Stimulated activated CD4-positive, alpha-beta T cell treated with anti-CD3 and anti-CD28 coated beads, Interleukin-12 subunit alpha, Interleukin-12 subunit beta, amount 100 ng/mL, for 24 hours (primary cell): ENCODE measurements at regions not wholly inside any gene's neighbourhood (a gene's known extent, or its start where the extent isn't known, plus 50 kb on each side); places are given as distances from the start of the nearest gene placed in this dataset.
"Not testable (repeated sequence)": the region's sequence is repeated elsewhere in the genome, so short reads cannot be mapped to it uniquely, and the experiment has no call there.

Experiments used
- DNase-seq, 2 experiments: peaks; one replicate each; pipeline ENCODE4 v3.0.0-alpha.2; 2020; ENCODE audit warnings: low read depth in 2 of 2

DNA sequence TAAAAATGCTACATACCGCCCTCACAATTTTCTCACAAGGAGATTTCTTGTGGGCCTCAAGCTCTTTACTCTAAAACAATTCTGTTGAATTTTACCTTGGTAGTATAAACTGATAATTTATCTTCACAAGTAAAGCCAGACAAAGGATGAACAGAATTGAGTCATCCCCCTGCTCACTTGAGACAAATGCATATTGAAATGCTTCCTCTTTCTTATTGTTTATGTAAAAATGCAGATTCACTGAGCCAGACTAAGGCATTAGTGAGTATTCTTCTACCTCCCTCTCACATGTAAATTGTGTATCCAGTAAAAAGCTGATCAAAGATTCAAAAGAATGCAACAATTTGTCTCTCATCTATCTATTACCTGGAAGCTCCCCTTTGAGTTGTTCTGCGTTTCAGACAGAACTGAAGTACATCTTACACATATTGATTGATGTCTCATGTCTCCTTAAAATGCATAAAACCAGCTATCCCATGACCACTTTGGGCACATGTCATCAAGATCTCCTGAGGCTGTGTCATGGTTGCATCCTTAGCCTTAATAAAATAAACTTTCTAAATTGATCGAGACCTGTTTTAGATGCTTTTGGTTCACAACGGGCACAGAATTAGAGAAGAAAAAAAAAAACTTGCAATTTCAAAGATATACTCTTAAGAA, 743.1 kb upstream of the B3GALT2 start:
- no peak for DNase-seq

DNA sequence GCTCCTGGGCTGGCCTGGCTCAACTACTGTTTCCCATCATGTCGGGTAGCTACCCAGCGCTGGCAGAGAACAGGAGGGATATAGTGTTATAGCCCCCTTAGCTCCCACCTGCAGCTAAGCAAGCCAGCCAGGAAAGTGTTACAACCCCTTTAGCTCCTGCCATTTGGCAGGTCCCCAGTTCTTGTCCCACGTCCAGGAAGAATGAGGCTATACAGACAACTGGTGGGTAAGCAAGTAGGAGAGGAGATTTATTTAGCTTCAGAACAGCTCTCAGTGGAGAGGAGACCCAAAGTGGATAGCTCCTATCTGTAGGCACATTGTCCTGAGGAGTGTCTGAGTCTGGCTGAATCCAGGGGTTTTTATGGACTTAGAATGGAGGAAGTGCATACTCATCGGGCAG, 741.1 kb upstream of the B3GALT2 start:
- DNase-seq, result no peak

DNA sequence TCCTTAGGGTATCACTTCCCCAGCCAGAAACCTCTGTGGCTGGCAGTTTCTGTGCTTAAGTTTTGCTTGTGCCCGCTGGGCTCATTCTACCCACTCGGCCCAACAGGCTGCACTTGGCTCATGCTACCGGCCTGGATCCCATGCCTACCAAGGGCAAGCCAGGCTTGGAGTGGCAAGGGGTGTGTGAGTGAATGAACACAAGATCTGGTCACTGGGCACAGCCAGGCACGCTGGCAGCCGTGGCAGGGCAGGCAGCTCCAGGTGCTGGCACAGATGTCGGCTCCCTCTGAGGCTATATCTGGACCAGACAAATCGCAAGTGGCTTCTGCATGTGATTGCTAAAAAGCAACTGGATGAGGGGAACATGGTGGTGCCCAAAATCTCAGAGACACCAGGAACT, 740.5 kb upstream of the B3GALT2 start:
- DNase-seq, result no peak

DNA sequence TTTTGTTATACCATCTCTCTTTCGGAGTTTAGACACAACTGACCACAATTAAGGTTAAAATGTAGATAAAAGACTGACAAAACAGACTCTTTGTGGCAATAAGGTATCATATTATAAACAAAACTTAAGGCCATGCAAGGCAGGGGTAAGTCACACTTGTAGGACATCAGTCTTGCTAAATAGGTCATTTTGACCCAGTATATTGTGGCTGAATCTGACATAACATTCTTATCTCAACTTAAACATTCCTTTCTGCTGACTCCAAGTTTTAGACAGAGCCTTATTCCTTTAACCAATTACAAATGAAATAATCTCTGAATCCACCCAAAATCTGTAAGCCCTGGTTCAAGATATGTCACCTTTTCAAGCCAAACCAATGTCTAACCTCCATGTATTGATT, 733.4 kb upstream of the B3GALT2 start:
- no peak for DNase-seq

DNA sequence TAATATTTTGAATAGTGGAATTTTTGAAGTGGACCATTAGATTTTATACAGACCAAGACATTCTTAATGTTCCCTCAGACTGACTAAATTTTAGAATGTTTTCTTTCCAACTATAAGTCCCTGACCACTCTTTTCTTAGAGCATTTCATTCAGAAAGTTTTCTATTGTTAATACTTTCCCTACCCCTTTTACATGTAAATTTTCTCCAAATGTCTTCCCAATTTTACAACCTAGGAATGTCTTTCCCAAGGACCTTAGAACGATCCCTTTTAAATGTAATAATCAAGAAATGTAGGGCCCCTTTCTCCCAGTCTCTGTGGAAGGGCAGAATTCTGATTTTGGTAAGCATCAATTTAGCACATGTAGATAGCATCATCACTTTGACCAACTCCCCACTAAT, 730.0 kb upstream of the B3GALT2 start:
- DNase-seq, result no peak

DNA sequence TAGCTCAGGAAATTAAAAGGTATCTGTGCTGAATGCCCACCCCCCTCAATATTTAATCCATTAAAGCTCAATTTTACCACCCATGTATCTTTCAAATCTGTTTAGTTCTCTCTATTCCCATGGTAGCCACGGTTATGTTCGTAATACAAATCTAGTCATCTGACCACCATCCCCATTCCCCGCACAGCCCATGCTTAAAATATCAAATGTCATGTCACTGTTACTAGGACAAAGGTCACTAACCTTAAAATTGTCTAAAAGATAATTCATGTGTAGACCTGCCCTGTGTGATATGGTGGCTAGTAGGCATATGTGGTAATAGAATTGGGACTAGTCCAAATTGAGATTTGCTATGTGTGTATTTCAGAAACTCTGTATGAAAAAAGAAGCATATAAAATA, 728.5 kb upstream of the B3GALT2 start:
- DNase-seq, result no peak

DNA sequence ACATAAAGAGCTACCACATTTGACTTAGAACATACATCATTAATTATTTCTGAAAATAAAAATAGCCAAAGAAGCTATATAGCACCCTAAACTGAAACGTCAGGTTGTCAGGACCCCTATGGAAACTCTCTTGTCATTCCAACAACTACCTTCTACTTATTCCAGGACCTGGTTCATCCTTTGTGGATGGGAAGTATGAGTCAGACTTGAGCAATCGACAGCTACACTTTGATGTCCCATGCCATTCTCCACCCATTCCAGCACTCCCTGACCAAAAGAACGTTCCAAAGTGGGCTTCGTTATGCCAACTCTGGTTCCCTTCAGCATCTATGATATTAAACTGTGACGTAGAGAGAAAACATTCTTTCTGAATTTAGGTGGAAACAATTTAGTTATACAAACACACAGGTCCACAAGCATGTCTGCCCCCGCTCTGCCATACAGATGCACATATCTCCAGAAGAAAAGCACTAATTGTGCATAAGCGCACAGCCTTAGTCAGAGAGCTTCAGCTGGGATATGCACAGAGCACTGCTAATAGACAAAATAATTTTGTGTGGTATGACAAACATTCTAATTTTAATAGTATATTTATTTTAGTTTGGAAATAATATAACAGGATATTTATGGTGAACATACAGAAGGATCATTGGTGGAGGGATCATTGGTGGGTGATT, 723.1 kb upstream of the B3GALT2 start:
- DNase-seq, result no peak

DNA sequence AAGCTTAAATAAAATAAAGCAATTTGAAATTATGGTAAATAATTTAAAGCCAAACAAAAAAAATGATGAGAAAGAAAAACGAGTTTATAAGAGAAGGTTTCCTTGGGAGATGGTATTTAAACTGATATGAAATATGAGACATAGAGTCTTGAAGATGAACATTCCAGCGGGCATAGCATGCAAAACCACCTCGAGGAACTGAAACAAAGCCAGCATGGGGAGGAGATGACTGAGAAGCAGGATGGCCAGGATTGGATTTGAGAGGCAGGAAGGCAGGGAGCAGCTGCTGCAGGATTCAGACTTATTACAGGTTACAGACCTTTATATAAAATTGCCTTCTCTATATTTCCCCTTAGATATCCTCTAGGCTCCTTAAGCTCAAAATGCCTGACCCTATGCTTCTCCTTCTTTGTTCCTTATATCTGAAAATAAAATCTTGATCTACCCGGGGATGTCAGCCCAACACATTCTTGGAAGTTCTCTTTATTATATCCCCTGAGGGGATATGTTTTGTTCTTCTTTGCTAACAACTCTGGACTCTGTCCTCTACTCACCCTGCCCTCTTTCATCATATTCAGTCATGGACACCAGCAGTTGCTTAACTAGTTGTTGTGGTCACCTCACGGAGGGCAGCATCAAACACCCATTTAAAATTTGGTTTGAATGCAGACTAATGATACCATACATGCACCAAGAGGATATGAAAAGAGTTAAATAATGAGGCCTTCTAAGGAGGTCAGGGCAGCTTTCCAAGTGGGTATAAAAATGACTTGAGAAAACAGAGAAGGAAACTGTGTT, 719.1 kb upstream of the B3GALT2 start:
- DNase-seq, result no peak

DNA sequence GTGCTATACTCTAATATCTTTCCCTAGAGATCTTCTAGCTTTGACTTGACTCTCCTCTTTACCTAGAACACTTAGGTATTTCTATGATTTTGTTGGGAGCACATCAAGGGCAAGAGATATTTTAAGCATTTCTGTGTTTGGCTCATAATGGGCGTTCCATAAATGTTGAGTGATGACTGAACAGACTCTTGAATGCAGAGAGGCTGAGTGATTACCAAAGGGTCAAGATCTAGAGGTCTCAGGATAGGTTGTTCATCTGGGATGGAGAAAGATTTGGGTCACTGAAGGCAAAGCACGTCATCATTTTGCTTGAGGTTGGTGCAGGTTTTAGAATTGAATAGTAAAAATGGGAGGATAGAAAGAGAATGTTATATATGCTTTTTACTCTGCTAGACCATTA, 705.4 kb upstream of the B3GALT2 start:
- no peak for DNase-seq

DNA sequence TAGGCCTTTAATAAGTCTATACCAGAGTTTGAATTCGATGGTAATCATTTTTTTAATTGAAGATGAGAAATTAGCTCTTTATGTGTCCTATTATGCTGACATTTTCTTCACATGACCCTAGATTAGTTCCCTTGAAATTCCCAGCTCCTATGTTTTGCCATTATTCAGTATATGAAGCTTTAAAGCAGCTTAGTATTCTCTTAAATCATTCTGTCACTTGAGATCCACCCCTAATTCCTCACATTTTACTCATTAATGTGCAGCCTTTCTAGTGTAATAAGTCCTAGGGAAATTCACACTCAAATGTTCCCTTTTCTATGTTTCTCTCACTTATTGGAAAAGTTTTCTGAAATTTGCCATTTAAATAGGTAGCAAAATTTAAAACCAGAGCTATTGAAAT, 704.5 kb upstream of the B3GALT2 start:
- no peak for DNase-seq

DNA sequence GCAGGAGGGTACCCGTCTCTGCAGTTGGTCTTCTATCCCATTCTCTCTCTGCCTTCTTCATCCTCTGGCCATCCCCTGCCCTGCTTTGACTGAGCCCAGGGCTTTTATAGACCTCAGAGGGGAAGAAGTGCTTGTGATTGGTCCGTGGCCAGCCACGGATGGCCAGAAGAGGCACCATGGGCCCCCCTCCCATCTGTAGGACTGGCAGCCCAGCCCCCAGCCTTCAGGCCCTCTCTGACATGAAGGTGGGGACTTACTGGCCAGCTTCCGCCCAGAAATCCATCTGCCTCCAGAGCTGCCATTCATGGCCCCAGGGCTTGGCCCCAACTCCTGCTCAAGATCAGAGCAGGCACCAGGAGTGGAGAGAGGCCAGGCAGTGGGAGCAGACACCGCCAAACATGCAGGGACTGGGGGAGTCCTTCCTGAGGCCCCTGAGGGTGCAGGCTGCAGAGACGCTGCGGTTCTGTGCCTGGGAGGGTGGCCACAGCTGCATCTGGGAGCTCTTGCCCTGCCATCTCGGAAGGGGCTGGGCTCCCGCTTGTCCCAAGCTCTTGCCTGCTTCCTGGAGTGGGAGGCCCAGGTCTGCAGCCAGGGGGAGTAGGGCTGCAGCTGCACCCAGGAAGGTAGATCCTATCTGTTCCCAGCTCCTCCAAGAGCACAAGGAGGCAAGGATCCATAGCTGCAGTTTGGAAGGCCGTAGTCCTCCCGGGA, 698.6 kb upstream of the B3GALT2 start:
- no peak for DNase-seq

DNA sequence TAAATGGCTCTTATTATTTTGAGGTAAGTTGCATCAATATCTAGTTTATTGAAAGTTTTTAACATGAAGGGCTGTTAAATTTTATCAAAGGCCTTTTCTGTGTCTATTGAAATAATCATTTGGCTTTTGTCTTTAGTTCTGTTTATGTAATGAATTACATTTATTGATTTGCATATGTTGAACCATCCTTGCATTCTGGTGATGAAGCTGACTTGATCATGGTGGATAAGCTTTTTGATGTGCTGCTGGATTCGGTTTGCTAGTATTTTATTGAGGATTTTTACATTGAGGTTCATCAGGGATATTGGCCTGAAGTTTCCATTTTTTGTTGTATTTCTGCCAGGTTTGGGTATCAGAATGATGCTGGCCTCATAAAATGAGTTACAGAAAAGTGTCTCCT, 691.5 kb upstream of the B3GALT2 start:
- DNase-seq, result not testable (repeated sequence)

DNA sequence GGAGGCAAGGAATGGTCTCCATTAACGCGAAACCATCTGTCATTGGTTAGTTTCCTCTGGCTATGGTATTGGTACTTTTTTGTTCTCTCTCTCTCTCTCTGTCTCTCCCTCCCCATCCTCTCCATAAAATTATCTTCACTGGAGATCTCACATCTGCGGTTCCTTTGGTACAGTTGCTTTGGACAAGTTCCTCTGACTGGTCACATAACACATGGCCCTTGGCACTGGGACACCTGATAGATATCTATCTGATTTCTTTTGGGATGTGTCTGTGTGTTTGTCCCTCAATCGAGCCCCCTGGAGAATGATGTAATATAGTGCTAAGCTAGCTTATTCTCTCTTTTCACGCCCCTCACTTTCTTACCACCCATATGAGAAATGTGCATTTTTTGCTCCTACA, 682.0 kb upstream of the B3GALT2 start:
- no peak for DNase-seq

DNA sequence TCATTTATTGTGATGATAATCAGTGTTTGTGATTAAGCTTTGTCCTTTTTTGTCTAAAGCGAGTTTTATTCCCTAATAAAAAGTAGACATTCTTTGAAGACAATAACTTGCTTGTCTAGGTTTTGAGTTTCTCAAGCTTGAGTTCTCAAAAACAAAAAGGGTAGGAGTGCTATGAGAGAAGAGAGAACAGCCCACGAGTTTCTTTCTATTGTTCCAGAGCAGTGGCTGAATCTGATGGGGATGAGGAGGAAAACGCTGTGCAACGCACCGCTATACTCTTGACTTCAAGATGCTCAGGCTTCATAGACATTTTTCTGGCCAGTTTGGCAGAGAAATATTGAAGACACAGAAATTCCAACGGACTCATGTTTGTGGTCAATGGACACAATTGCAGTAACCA, 669.8 kb upstream of the B3GALT2 start:
- no peak for DNase-seq

DNA sequence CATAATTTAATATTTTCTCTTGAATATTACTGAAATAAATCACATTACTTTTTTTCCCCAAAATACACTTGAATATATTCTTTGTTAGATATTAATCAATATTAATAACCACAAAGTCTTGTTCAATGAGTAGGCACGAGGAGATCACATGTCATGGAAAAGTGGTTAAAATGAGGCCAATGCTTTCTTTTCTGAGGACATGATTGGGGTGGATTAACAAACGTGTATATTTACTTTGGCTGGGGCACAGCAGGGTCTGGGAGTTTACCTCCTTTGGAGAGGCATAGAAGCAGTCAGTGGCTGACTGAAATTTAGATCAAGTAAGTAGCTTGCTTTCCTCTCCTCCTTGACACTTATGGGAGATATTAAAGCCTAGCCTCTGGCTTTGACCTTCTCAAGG, 664.3 kb upstream of the B3GALT2 start:
- no peak for DNase-seq

DNA sequence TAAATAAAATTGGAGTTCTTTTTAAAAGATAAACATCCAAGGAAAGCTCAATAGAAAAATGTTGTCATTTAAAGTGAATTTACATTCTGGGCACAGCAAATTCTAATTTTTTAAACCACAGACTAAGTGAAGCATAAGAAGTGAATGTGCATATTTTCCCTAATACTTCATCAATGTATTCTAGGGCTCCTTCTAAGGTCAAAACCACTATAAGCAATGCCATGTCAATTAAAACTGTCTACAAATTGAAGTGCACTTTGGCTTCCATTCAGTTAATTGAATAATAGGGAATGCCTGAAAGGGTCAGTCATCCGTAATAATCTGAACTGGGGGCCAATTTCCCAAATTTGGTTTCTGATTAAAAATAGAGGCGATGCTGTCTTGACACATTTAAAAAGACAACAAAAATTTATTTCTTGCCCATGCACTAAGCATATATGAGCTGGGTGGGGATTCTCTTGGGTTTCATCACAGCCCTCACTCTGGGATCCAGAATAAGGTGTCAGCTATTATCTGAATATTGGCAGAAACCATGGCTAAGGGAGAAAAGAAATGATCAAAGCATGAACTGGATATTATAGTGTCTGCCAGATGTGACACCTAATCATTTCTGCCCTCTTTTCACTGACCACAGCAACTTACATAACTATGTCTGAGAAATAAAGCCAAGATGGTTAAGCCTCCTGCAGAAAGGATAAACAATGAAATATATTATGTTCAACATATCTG, 660.6 kb upstream of the B3GALT2 start:
- no peak for DNase-seq

DNA sequence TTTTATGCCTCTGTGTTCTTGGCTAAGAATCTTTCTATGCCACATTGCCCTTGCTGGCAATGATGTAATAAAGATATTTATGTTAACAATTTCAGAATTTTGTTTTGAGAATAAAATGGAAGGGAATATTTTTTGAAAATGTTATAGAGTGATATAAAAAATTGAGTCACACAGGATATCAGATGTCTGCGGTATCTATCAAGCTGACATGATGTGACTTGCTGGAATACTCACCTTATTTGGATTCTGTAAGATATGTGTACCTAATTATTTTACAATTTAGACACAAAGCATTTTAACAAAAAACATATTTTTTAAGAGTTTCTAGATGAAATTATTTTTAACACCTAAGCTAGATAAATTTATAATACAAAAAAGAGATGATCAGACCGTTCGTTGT, 660.0 kb upstream of the B3GALT2 start:
- no peak for DNase-seq

DNA sequence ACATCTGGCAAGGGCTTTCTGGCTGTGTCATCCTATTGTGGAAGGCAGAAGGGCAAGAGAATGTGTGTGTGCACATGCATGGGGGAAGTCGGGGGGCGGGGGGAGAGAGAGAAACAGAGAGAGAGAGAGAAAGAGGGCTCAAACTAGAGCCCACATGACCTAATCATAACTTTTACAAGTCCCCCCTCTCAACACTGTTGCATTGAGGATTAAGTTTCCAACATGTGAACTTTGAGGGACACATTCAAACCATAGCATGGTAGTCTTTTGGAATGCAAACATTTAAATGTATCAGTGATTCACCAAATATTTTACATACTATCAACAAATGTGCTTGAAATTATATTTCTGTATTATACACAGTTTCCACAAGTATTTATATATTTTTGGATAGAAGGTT, 655.4 kb upstream of the B3GALT2 start:
- DNase-seq, result no peak

DNA sequence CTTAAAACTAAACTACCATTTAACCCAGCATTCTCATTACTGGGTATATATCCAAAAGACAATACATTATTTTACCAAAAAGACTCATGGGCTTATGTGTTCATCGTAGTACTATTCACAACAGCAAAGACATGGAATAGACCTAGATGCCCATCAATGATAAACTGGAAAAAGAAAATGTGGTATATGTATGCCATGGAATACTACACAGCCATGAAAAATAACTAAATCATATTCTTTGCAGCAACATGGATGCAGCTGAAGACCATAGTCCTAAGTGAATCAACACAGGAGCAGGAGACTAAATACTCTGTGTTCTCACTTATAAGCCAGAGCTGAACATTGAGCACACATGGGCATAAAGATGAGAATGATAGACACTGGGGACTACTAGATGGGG, 645.1 kb upstream of the B3GALT2 start:
- DNase-seq, result no peak

DNA sequence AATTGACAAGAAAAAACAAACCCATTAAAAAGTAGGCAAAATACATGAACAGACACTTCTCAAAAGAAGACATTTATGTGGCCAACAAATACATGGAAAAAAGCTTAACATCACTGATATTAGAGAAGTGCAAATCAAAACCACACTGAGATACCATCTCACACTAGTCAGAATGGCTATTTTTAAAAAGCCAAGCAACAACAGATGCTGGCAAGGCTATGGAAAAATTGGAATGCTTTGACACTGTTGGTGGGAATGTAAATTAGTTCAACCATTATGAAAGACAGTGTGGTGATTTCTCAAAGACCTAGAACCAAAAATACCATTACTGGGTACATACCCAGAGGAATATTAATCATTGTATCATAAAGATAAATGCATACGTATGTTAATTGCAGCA, 641.1 kb upstream of the B3GALT2 start:
- DNase-seq, result no peak

DNA sequence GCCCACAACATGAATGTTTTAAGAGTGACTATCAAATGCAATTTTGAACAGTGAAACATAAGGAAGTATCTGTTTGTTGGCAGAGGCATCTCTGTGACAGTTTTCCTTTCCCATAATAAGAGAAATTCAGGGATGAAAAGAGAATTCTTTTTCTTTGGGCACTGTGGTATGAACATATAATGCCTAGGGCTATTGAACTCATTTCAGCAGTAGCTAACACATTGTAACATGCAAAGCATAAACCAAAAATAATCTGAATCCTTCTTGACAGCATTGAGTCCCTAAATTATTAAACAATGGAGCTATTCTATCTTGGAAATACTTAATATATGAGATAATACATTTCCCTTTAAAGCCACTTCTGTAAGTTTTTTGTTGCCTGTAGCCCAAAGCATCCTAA, 633.0 kb upstream of the B3GALT2 start:
- no peak for DNase-seq

DNA sequence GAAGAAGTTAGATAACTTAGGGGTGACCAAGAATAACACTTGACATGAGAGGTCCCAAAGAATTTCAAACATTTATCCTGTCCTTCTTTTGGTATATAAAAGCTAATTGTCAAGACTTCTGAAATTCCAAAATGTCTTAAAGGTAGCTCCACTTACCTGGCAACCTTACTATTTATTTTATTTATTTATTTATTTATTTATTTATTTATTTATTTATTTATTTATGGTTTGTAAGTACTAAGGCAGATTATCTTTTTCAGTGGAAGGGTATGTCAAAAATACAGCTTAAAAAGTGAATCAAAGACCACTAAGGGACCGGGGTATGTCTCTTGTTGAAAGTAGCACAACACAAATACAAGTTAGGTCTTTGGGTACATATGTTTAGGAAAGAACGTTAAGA, 620.8 kb upstream of the B3GALT2 start:
- no peak for DNase-seq
